IPS-NIHi7 (cell line): ENCODE measurements at regions not wholly inside any gene's neighbourhood (a gene's known extent, or its start where the extent isn't known, plus 50 kb on each side); places are given as distances from the start of the nearest gene placed in this dataset.

ENCODE experiments used
- DNase-seq: peaks from one replicate; pipeline ENCODE4 v3.0.0; 2012; ENCODE audit warnings: mixed read lengths; ENCODE audit errors: extremely low spot score

GRCh38 chr16:7014756-7015155 lies 317.9 kb upstream of the RBFOX1 start:
- no peak for DNase-seq

- no peak for DNase-seq
Measured at GRCh38 chr16:7013990-7014389, 318.7 kb upstream of the RBFOX1 start.

GRCh38 chr16:7004266-7004665 lies 328.4 kb upstream of the RBFOX1 start:
- DNase-seq = no peak

GRCh38 chr16:6993544-6993943 lies 339.1 kb upstream of the RBFOX1 start:
- no peak for DNase-seq

- DNase-seq = no peak
Measured at GRCh38 chr16:6988846-6989245, 343.8 kb upstream of the RBFOX1 start.

- DNase-seq = no peak
Measured at GRCh38 chr16:6977916-6978315, 354.7 kb upstream of the RBFOX1 start.

GRCh38 chr16:6977291-6977690 lies 355.4 kb upstream of the RBFOX1 start:
- DNase-seq = no peak

- no peak for DNase-seq
Measured at GRCh38 chr16:6976716-6977115, 355.9 kb upstream of the RBFOX1 start.

GRCh38 chr16:6970171-6970857 lies 362.3 kb upstream of the RBFOX1 start:
- DNase-seq = no peak

GRCh38 chr16:6969594-6969993 lies 363.1 kb upstream of the RBFOX1 start:
- no peak for DNase-seq

GRCh38 chr16:6967796-6968320 lies 364.8 kb upstream of the RBFOX1 start:
- no peak for DNase-seq

GRCh38 chr16:6966925-6967324 lies 365.7 kb upstream of the RBFOX1 start:
- no peak for DNase-seq

- DNase-seq = no peak
Measured at GRCh38 chr16:6964679-6965078, 368.0 kb upstream of the RBFOX1 start.

GRCh38 chr16:6961704-6962103 lies 370.9 kb upstream of the RBFOX1 start:
- no peak for DNase-seq

GRCh38 chr16:6958184-6958583 lies 374.5 kb upstream of the RBFOX1 start:
- DNase-seq = no peak

GRCh38 chr16:6957681-6958080 lies 375.0 kb upstream of the RBFOX1 start:
- DNase-seq = no peak

- no peak for DNase-seq
Measured at GRCh38 chr16:6956511-6956910, 376.1 kb upstream of the RBFOX1 start.

- no peak for DNase-seq
Measured at GRCh38 chr16:6955303-6955702, 377.3 kb upstream of the RBFOX1 start.

- DNase-seq = no peak
Measured at GRCh38 chr16:6949240-6949639, 383.4 kb upstream of the RBFOX1 start.

GRCh38 chr16:6947291-6947690 lies 385.4 kb upstream of the RBFOX1 start:
- DNase-seq = no peak

- DNase-seq = no peak
Measured at GRCh38 chr16:6946802-6947201, 385.8 kb upstream of the RBFOX1 start.

- DNase-seq = no peak
Measured at GRCh38 chr16:6946106-6946505, 386.5 kb upstream of the RBFOX1 start.

GRCh38 chr16:6940968-6941367 lies 391.7 kb upstream of the RBFOX1 start:
- DNase-seq = no peak

- no peak for DNase-seq
Measured at GRCh38 chr16:6937641-6938040, 395.0 kb upstream of the RBFOX1 start.
